Upper lobe of left lung (tissue), 4 donors: ENCODE measurements at regions not wholly inside any gene's neighbourhood (a gene's known extent, or its start where the extent isn't known, plus 50 kb on each side); places are given as distances from the start of the nearest gene placed in this dataset.

ENCODE experiments used
- POLR2A ChIP-seq, 4 donors: fragments of 450-650 bp; IDR thresholded peaks; one replicate each; pipeline ENCODE4 v1.5.1; 2016 to 2017; ENCODE audit warnings: antibody characterized with exemption in 4 of 4, mild to moderate bottlenecking in 2 of 4
- POLR2AphosphoS5 ChIP-seq, 2 donors: sonication (generic); formaldehyde crosslinking; IDR thresholded peaks; one replicate each; pipeline ENCODE4 v1.5.1; 2017; ENCODE audit warnings: antibody characterized with exemption in 2 of 2
- TF ChIP-seq, protein P1 (sequence below), 6 experiments: fragments of 450-650 bp in 4 of 6; fragments of 200-600 bp in 2 of 6; sonication (generic) in 2 of 6; IDR thresholded peaks; one replicate each; pipeline ENCODE4 v1.5.1; 2016 to 2019; ENCODE audit warnings: antibody characterized with exemption in 6 of 6

DNA sequence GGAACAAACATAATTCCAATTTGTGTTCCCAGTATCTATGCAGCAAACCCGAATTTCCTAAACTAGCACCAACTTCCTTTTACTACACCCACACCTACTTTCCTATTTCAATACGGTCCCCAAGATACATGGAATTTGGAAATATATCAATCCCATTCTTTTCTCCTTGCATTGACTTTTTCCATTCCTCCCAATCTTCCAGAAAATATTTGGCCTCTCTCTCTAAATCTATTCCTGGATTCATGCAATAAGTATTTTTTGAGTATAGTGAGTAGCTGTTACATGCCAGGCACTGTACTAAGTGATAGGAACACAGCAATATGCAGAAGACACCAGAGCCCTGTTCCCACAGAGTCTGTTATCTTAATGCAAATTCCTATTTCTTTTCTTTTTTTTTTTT is 216.2 kb upstream of the PIK3R1 start:
- TF ChIP-seq, protein P1, sequence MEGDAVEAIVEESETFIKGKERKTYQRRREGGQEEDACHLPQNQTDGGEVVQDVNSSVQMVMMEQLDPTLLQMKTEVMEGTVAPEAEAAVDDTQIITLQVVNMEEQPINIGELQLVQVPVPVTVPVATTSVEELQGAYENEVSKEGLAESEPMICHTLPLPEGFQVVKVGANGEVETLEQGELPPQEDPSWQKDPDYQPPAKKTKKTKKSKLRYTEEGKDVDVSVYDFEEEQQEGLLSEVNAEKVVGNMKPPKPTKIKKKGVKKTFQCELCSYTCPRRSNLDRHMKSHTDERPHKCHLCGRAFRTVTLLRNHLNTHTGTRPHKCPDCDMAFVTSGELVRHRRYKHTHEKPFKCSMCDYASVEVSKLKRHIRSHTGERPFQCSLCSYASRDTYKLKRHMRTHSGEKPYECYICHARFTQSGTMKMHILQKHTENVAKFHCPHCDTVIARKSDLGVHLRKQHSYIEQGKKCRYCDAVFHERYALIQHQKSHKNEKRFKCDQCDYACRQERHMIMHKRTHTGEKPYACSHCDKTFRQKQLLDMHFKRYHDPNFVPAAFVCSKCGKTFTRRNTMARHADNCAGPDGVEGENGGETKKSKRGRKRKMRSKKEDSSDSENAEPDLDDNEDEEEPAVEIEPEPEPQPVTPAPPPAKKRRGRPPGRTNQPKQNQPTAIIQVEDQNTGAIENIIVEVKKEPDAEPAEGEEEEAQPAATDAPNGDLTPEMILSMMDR (IDR thresholded peaks at IDR 0.05) = no peak
- no peak for TF ChIP-seq POLR2A (IDR thresholded peaks at IDR 0.05)
- TF ChIP-seq POLR2AphosphoS5 (IDR thresholded peaks at IDR 0.05) = no peak
